ENCODE measurements at regions not wholly inside any gene's neighbourhood (a gene's known extent, or its start where the extent isn't known, plus 50 kb on each side); places are given as distances from the start of the nearest gene placed in this dataset.

- no peak for DNase-seq
Measured at GRCh38 chr15:25501828-25502446, 63.1 kb upstream of the UBE3A start.

GRCh38 chr15:25498835-25499234, 60.0 kb upstream of the UBE3A start:
- no peak for DNase-seq

- DNase-seq, result no peak
Measured at GRCh38 chr15:25497934-25498333, 59.1 kb upstream of the UBE3A start.

GRCh38 chr15:25493823-25494526, 55.2 kb upstream of the UBE3A start:
- DNase-seq, result no peak

- DNase-seq, result no peak
Measured at GRCh38 chr15:25492315-25492714, 53.5 kb upstream of the UBE3A start.
